GM18870 (cell line): ENCODE measurements at regions not wholly inside any gene's neighbourhood (a gene's known extent, or its start where the extent isn't known, plus 50 kb on each side); places are given as distances from the start of the nearest gene placed in this dataset.
"Not testable (repeated sequence)": the region's sequence is repeated elsewhere in the genome, so short reads cannot be mapped to it uniquely, and the experiment has no call there.

Source experiments
- ATAC-seq: cut with Tn5 transposase; IDR thresholded peaks from one replicate; pipeline ENCODE4 v1.9.1; 2021; ENCODE audit warnings: moderate library complexity; ENCODE audit not compliant: unreplicated experiment

GRCh38 chr10:109732254-109732965 lies 190.9 kb downstream of the XPNPEP1 start:
- ATAC-seq, result no peak

GRCh38 chr10:109729895-109730294 lies 193.4 kb downstream of the XPNPEP1 start:
- not testable (repeated sequence) for ATAC-seq

- ATAC-seq, result no peak
Observed at GRCh38 chr10:109727436-109727835, 195.9 kb downstream of the XPNPEP1 start.

GRCh38 chr10:109726473-109726872 lies 196.8 kb downstream of the XPNPEP1 start:
- ATAC-seq, result no peak

- ATAC-seq, result no peak
Observed at GRCh38 chr10:109723305-109723704, 200.0 kb downstream of the XPNPEP1 start.

GRCh38 chr10:109721453-109722064 lies 201.8 kb downstream of the XPNPEP1 start:
- ATAC-seq, result no peak

GRCh38 chr10:109706026-109706560 lies 217.2 kb downstream of the XPNPEP1 start:
- ATAC-seq, result no peak

GRCh38 chr10:109701633-109702215 lies 221.6 kb downstream of the XPNPEP1 start:
- no peak for ATAC-seq

- ATAC-seq, result no peak
Observed at GRCh38 chr10:109698882-109699664, 224.2 kb downstream of the XPNPEP1 start.

- ATAC-seq, result no peak
Observed at GRCh38 chr10:109698086-109698485, 225.2 kb downstream of the XPNPEP1 start.

- ATAC-seq, result no peak
Observed at GRCh38 chr10:109696981-109697775, 226.1 kb downstream of the XPNPEP1 start.

GRCh38 chr10:109696462-109696861 lies 226.8 kb downstream of the XPNPEP1 start:
- ATAC-seq, result no peak

GRCh38 chr10:109695988-109696387 lies 227.3 kb downstream of the XPNPEP1 start:
- no peak for ATAC-seq

- ATAC-seq, result no peak
Observed at GRCh38 chr10:109689785-109690184, 233.5 kb downstream of the XPNPEP1 start.

GRCh38 chr10:109679478-109679877 lies 243.8 kb downstream of the XPNPEP1 start:
- no peak for ATAC-seq

- no peak for ATAC-seq
Observed at GRCh38 chr10:109678857-109679256, 244.5 kb downstream of the XPNPEP1 start.

GRCh38 chr10:109676703-109677102 lies 246.6 kb downstream of the XPNPEP1 start:
- no peak for ATAC-seq

GRCh38 chr10:109668703-109669102 lies 254.6 kb downstream of the XPNPEP1 start:
- ATAC-seq, result no peak

- no peak for ATAC-seq
Observed at GRCh38 chr10:109668154-109668665, 255.1 kb downstream of the XPNPEP1 start.

GRCh38 chr10:109665321-109665720 lies 258.0 kb downstream of the XPNPEP1 start:
- no peak for ATAC-seq
